Retinal pigment epithelial cell (primary cell): ENCODE measurements at regions not wholly inside any gene's neighbourhood (a gene's known extent, or its start where the extent isn't known, plus 50 kb on each side); places are given as distances from the start of the nearest gene placed in this dataset.

Experiments
- DNase-seq: peaks from one replicate; pipeline ENCODE4 v3.0.0-alpha.2; 2010; ENCODE audit warnings: low read depth
- H3K4me3 ChIP-seq: 2 replicates; pipeline ENCODE4 v1.5.1; 2011; ENCODE audit warnings: mild to moderate bottlenecking, low read length, control low read depth, moderate library complexity
- CTCF ChIP-seq: conservative IDR thresholded peaks from 2 replicates; pipeline ENCODE4 v1.5.1; 2011; ENCODE audit warnings: low read depth, low read length, control low read depth, inconsistent platforms

GRCh38 chr3:24722087-24722486 is 227.4 kb upstream of the THRB start:
- no peak for DNase-seq
- TF ChIP-seq CTCF: no peak
- no peak overlapping the region for H3K4me3 ChIP-seq

DNA sequence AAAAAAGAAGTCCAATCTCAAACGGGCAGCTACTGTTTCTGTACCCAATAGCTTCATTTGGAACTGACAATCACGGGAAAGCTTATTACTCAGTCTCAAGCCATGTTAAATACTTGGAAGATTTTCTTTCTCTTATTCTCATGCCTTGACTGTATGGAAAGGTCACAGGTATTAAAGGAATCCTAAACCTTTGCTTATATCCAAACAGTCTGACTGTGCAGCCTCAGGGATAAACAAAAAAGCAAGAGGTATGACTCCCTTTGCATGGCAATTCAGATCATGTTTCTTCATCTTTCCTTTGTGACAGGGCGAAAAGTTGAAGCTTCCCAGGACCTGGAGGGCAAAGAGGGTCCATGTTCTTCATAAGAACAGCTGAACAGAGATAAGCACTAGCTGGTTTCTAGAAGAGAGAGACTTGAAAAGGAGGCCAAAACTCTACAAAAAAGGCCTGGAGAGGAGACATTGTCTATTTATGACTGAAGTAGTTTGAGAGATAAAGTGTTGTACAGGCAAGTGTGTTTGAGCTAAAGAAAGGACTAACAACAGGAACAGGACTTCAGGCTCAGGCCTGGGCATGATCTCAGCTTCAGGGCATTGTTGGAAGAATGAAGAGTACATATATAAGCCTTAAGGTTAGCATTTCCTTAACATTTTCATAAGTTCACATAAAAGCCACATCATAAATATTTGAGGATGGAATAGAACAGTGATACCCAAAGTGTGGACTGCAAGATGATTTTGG is 231.0 kb upstream of the THRB start:
- no peak for DNase-seq
- no peak overlapping the region for H3K4me3 ChIP-seq
- no peak for TF ChIP-seq CTCF

DNA sequence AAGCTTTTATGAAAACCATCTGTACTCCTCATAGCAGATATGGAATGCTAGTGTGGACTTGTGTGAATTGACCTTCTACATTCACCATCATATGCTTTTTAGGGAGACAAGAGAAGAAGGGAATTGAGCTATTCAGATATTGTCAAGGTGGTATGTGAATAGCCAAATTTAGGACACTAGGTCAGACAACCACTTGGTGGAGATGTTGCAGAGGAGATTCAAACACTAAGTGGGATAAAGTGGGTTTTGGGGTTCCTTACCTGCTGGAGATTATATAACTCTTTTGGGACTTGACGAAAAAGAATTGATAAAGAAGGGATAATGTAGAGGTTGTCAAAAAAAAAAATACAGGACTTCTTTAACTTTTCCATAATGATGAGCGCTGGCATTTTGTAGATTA is 231.8 kb upstream of the THRB start:
- no peak overlapping the region for H3K4me3 ChIP-seq
- TF ChIP-seq CTCF: no peak
- DNase-seq: no peak

- no peak for DNase-seq
- no peak for TF ChIP-seq CTCF
- H3K4me3 ChIP-seq: no peak overlapping the region
These were observed 235.5 kb upstream of the THRB start for GRCh38 chr3:24730173-24730572.

DNA sequence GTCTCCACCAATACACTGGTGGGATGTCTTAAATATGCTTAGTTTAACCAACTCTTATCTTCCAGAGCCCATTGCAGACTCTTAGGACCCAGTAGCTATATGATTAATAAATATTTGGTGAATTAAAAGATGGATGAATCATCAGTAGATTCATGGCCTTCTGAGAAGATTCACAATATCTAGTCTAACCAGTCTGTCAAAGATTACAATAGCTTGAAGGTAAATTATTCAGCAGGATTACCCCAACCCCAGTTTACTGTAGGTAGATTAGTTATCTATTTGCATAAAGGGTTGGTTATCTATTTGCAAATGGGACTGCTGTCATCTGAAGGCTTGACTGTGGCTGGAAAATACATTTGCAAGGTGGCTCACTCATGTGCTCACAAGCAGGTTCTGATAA is 239.4 kb upstream of the THRB start:
- no peak for TF ChIP-seq CTCF
- DNase-seq: no peak
- H3K4me3 ChIP-seq: no peak overlapping the region

DNA sequence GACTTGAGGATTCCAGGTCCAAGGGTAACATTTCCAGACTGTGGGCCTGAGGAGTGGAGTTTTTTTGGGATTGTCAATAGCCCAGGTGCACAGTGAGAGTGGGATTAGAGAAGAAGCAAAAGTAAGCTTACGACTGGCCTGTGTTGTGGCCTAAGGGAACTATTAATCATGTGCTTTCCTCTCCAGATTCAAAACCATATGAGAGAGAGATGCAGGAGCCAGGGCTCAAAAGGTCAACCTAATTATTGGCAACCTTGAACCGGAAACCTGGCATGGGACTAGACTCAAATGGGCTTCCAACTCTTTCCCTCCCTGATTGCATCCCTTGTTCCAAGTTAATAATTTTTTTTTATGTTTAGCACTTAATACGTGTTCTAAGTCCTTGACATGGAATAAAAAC is 242.1 kb upstream of the THRB start:
- TF ChIP-seq CTCF: no peak
- DNase-seq: no peak
- no peak overlapping the region for H3K4me3 ChIP-seq

DNA sequence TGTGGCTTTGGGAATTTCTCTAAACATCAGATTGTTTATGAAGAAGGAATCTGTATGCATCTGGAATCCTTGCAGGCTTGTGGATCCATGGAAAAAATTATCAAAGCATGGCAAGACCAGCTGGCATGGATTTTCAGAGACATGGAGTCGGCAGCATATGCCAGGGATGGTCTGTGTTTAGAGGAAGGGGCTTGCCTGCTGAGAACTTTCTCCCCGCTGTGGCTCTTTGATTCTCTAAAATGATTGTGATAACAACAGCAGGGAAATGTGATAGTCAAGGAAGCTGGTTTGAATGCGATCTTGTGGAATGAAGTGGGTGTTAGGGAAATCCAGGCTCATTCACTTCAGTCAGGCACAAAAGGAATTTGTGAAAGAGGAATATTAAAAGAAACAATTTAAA is 245.7 kb upstream of the THRB start:
- TF ChIP-seq CTCF: no peak
- no peak for DNase-seq
- no peak overlapping the region for H3K4me3 ChIP-seq
